ENCODE measurements at regions not wholly inside any gene's neighbourhood (a gene's known extent, or its start where the extent isn't known, plus 50 kb on each side); places are given as distances from the start of the nearest gene placed in this dataset.
A peak's percentile ranks its signal among the peaks of the same experiment; 100 is the strongest.
"Not testable (repeated sequence)": the region's sequence is repeated elsewhere in the genome, so short reads cannot be mapped to it uniquely, and the experiment has no call there.

- DNase-seq (ENCODE audit: low spot score); H3K27ac ChIP-seq; POLR2A ChIA-PET (ENCODE audit: low non-redundant PET); CTCF ChIA-PET: not testable (repeated sequence)
Observed at GRCh38 chr9:43089337-43089736, 905.9 kb downstream of the SPATA31A6 start.

- CTCF ChIA-PET; DNase-seq (ENCODE audit: low spot score); H3K27ac ChIP-seq; POLR2A ChIA-PET (ENCODE audit: low non-redundant PET): not testable (repeated sequence)
Observed at GRCh38 chr9:43110376-43110775, 926.9 kb downstream of the SPATA31A6 start.

DNA sequence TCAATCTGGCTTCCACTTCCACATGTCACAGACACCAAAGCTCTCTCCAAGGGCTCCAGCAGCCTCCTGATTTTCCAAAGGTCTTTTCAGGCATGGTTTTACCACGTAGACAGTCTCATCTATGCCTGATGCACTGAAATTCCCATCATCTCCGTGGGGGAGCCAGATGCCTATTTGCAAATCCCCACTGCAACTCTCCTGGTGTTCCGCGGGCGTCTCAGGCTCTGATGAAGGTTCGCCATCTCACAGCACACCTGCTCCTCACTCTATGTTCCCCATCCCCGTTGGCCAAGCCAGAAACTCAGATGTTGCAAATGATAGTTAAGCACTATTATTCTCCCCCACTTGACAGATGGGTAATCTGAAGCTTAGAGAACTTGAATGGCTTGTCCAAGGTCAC is 929.4 kb downstream of the SPATA31A6 start:
- H3K27ac ChIP-seq; POLR2A ChIA-PET (ENCODE audit: low non-redundant PET); DNase-seq (ENCODE audit: low spot score); CTCF ChIA-PET: not testable (repeated sequence)

DNA sequence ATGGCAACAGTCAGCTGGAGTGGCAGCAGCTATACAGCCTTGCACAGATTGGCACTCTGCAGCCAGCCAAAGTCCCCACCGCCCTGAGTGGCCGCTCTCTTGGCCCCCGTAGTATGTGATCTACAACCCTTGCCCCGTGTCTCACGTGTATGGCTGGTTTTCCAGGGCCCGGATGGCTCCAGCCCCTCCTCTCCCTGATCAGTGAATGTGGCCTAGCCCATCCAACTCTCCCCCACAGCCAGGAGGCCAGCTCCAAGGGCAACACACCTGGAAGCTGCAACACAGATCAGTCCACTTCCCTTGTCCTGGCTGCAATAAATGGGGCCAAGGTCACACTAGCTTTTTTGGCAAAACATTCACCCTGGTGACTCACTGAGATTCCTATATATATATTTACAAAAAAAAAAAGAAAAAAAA is 932.4 kb downstream of the SPATA31A6 start:
- POLR2A ChIA-PET (ENCODE audit: low non-redundant PET); DNase-seq (ENCODE audit: low spot score); H3K27ac ChIP-seq; CTCF ChIA-PET: not testable (repeated sequence)

- POLR2A ChIA-PET (ENCODE audit: low non-redundant PET); CTCF ChIA-PET; H3K27ac ChIP-seq; DNase-seq (ENCODE audit: low spot score): not testable (repeated sequence)
Observed at GRCh38 chr9:43118088-43118865, 934.8 kb downstream of the SPATA31A6 start.

DNA sequence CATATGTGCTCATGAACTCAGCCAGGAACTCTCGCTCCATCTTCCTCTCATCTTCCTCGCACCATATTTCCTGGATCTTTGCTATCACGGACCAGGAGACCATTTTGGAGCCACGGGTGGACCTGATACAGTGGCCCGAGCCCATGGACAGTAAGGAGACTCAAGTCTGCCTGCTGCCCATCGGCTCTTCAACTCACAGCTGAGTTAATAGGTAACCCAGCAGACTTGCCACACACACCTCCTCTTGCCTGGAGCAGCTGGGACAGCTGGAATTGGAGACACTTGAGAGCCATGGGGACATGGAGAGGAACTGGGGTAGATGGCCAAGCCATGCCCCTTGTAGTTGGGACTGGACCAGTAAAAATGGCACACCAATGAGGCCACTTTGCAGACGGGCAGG is 936.1 kb downstream of the SPATA31A6 start:
- DNase-seq (ENCODE audit: low spot score); H3K27ac ChIP-seq; CTCF ChIA-PET; POLR2A ChIA-PET (ENCODE audit: low non-redundant PET): not testable (repeated sequence)

DNA sequence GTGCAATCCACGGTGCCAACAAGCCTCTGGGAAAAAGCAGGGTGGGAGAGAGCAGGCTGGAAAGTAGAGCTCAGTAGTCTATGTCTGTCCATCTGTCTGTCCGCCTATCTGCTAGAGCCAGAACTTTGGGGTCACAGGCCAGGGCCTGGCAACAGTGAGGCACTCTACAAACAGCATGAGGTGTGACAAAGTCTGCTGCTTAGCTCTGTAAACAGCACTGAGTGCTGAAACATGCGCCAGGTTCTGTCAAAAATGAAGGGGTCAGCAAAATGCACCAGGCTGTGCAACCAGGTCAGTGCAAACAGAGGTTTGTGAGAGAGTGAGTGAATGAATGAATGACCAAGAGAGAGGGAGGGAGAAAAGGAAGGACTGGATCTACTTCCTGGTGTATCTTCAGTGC is 936.5 kb downstream of the SPATA31A6 start:
- H3K27ac ChIP-seq; POLR2A ChIA-PET (ENCODE audit: low non-redundant PET); CTCF ChIA-PET; DNase-seq (ENCODE audit: low spot score): not testable (repeated sequence)

DNA sequence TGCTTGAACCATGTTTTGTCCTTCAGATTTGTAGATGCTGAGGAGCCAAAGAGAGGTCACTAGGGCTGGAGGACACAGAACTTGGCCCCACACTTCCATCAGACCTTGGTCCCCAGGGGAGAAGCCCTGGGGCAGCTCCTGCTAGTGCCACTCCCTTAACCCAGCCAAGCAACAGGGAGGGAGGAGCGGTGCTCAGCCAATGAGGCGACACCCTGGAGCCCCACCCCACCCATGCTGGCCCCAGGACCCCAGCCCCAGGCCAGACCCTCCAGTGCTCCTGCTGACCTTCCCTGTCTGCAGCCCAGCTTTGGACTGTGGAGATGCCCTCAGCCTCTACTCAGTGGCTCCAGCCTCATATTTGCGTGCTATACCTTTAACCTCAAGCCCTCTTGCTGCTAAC is 942.4 kb downstream of the SPATA31A6 start:
- H3K27ac ChIP-seq; CTCF ChIA-PET; DNase-seq (ENCODE audit: low spot score); POLR2A ChIA-PET (ENCODE audit: low non-redundant PET): not testable (repeated sequence)

DNA sequence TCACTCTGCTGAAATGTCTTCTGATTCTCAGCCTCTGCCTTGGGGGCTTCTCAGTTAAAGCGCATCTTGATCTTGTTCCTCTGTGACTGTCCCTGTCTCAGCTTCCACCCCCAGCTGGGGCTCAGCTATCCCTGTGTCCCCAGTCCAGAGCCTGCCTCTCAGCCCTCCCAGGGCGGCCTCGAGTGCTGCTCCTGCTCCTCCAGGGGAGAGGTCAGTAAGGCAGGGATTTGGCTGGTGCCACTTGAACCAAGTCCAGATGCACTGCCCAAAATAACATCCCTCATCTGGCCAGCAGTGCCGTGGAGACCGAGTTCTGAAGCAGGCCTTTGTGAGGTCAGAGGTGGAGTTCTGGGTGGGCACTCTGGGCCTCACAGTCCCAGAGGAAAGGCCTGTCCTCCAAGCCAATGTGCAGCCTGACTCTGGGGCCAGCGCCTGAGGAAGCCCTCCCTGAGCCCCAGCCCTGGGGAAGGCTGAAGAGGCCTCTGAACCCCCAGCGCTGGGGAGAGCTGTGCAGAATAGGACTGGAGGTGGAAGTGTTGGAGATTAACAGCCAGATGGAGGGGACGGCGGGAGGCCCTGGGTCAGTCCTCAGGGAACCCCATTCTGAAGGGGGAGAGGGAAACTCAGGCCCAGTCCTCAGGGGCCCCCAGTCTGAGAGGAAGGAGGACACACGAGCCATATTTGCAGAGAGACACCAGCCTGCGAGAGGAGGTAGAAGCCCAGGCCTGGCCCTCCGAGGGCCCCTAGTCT is 943.7 kb downstream of the SPATA31A6 start:
- H3K27ac ChIP-seq; POLR2A ChIA-PET (ENCODE audit: low non-redundant PET); CTCF ChIA-PET; DNase-seq (ENCODE audit: low spot score): not testable (repeated sequence)

DNA sequence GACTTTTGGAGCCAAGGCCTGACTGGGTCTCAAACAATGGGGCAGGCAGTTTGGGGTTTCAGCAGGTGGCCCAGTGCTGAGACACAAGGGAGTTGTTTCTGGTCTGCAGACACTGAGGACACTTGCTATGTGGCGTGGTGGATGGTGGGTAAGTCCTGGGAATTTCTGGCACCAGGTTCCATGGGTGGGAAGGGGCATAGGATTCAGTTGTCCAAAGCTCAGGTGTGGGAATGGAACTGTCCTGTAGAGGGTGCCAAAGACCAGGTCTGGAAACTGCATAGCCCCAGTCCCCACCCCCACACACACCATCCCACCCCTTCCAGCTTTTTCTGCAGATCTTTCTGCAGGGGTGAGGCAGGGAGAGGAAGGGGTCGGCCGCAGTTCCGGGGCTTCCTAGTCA is 944.5 kb downstream of the SPATA31A6 start:
- H3K27ac ChIP-seq; DNase-seq (ENCODE audit: low spot score); POLR2A ChIA-PET (ENCODE audit: low non-redundant PET); CTCF ChIA-PET: not testable (repeated sequence)

DNA sequence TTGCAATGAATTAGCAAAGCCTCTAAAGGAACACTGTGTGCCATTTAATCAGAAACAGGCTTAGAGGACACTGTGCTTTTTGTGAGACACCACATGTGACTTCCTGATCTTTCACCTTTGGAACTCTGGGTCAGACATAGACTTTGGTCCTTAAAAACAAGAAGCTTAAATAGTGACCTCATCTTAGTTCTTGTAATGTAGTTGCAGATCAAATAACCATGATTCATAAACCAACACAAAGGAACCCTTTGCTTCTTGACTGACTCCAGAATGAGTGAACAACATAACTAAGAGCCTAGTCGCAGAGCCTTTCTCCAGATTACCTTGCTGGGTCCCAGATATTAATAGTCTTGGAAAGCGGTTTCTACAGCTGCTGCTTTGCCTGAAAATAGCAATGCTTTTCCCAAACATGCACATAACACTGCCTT is 947.3 kb downstream of the SPATA31A6 start:
- POLR2A ChIA-PET (ENCODE audit: low non-redundant PET); CTCF ChIA-PET; H3K27ac ChIP-seq: not testable (repeated sequence)
- peak; percentile 10 for DNase-seq (ENCODE audit: low spot score)

DNA sequence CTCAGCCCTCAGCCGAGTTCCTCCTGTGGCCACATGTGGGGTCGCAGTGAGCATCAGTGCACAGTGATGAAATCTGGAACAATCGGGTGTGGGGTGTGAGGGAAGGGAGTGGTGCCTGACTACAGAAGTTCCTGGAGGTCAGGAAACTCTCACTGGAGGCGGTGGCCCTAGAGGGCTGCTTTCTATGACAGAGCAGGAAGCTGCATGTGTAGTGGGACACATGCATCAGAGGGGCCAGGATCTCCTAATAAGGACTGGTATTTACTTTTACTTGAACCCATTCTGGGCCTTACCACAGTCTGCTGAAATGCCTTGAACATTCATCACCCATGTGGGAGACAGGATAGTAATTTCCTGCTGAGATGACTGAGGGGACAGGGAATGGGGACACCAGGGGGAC is 952.0 kb downstream of the SPATA31A6 start:
- H3K27ac ChIP-seq; DNase-seq (ENCODE audit: low spot score); POLR2A ChIA-PET (ENCODE audit: low non-redundant PET); CTCF ChIA-PET: not testable (repeated sequence)

- DNase-seq (ENCODE audit: low spot score); POLR2A ChIA-PET (ENCODE audit: low non-redundant PET); CTCF ChIA-PET: not testable (repeated sequence)
- peak overlapping the region; percentile 90 for H3K27ac ChIP-seq
Observed at GRCh38 chr9:43138909-43139308, 955.5 kb downstream of the SPATA31A6 start.

- CTCF ChIA-PET; DNase-seq (ENCODE audit: low spot score): not testable (repeated sequence)
- peak overlapping the region; percentile 90 for H3K27ac ChIP-seq
Observed at GRCh38 chr9:43139349-43139748, 955.9 kb downstream of the SPATA31A6 start.

GRCh38 chr9:43139878-43140608 is 956.6 kb downstream of the SPATA31A6 start:
- H3K27ac ChIP-seq, result peak overlapping the region; percentile 90
- DNase-seq (ENCODE audit: low spot score); POLR2A ChIA-PET (ENCODE audit: low non-redundant PET); CTCF ChIA-PET: not testable (repeated sequence)

More at GRCh38 chr9:43139349-43139748, 955.9 kb downstream of the SPATA31A6 start:
- POLR2A ChIA-PET (ENCODE audit: low non-redundant PET), result not testable (repeated sequence)
